GM23248 (cell line): ENCODE measurements at regions not wholly inside any gene's neighbourhood (a gene's known extent, or its start where the extent isn't known, plus 50 kb on each side); places are given as distances from the start of the nearest gene placed in this dataset.

Experiments
- DNase-seq: peaks from one replicate; pipeline ENCODE4 v3.0.0-alpha.2; 2015
- H2AFZ ChIP-seq: fragments of 200-600 bp; sonication (generic); 2 replicates; pipeline ENCODE4 v1.6.1; 2016; ENCODE audit warnings: antibody characterized with exemption
- H3F3A ChIP-seq: fragments of 200-600 bp; sonication (generic); 2 replicates; pipeline ENCODE4 v1.6.1; 2016; ENCODE audit warnings: mild to moderate bottlenecking, antibody characterized with exemption, mixed run types; ENCODE audit not compliant: insufficient read depth
- H3K27ac ChIP-seq: fragments of 200-600 bp; sonication (generic); 2 replicates; pipeline ENCODE4 v1.5.1; 2016; ENCODE audit warnings: mild to moderate bottlenecking
- H3K27me3 ChIP-seq: fragments of 200-600 bp; sonication (generic); replicated peaks from 2 replicates; pipeline ENCODE4 v1.6.1; 2016; ENCODE audit warnings: mild to moderate bottlenecking; ENCODE audit not compliant: insufficient read depth
- H3K36me3 ChIP-seq: fragments of 200-600 bp; sonication (generic); 2 replicates; pipeline ENCODE4 v1.6.1; 2016; ENCODE audit warnings: low read depth, mild to moderate bottlenecking
- H3K4me1 ChIP-seq: fragments of 200-600 bp; sonication (generic); 2 replicates; pipeline ENCODE4 v1.6.1; 2016; ENCODE audit warnings: mild to moderate bottlenecking; ENCODE audit not compliant: insufficient read depth
- H3K4me2 ChIP-seq: fragments of 200-600 bp; sonication (generic); one replicate; pipeline ENCODE4 v1.6.1; 2016; ENCODE audit warnings: mild to moderate bottlenecking; ENCODE audit not compliant: unreplicated experiment
- H3K4me3 ChIP-seq: fragments of 200-600 bp; sonication (generic); 2 replicates; pipeline ENCODE4 v1.5.1; 2016; ENCODE audit warnings: mild to moderate bottlenecking
- H3K79me2 ChIP-seq: fragments of 200-600 bp; sonication (generic); 2 replicates; pipeline ENCODE4 v1.6.1; 2016; ENCODE audit warnings: mild to moderate bottlenecking; ENCODE audit not compliant: insufficient read depth
- H3K9ac ChIP-seq: fragments of 200-600 bp; sonication (generic); 2 replicates; pipeline ENCODE4 v1.6.1; 2016; ENCODE audit warnings: mild to moderate bottlenecking
- H3K9me2 ChIP-seq: fragments of 200-600 bp; sonication (generic); 2 replicates; pipeline ENCODE4 v1.6.1; 2016; ENCODE audit warnings: mixed run types, mild to moderate bottlenecking, moderate library complexity; ENCODE audit not compliant: insufficient read depth
- H3K9me3 ChIP-seq: fragments of 200-600 bp; sonication (generic); one replicate; pipeline ENCODE4 v1.6.1; 2017; ENCODE audit warnings: low read depth
- H4K20me1 ChIP-seq: fragments of 200-600 bp; sonication (generic); 2 replicates; pipeline ENCODE4 v1.6.0; 2016; ENCODE audit not compliant: insufficient read depth
- EZH2 ChIP-seq: fragments of 200-600 bp; sonication (generic); IDR thresholded peaks from 2 replicates; pipeline ENCODE4 v1.6.1; 2018; ENCODE audit warnings: antibody characterized with exemption, mild to moderate bottlenecking; ENCODE audit not compliant: insufficient read depth, poor library complexity, severe bottlenecking
- EZH2phosphoT487 ChIP-seq: fragments of 200-600 bp; sonication (generic); IDR thresholded peaks from 2 replicates; pipeline ENCODE4 v1.6.1; 2018; ENCODE audit warnings: antibody characterized with exemption, moderate library complexity, mild to moderate bottlenecking, low read depth; ENCODE audit not compliant: insufficient read depth
- whole genome bisulfite sequencing, 2 experiments: methylation state at CpG; one replicate each; pipeline ENCODE4 v1.1.6; 2015 to 2017; ENCODE audit warnings: low lambda C conversion rate in 2 of 2, low coverage in 1 of 2; ENCODE audit errors: missing lambda C conversion rate in 2 of 2; 5-methylcytosine and 5-hydroxymethylcytosine counted together
- in situ Hi-C: fragments of 300-500 bp; cut with MboI; formaldehyde crosslinking; loops from 2 replicates; pipeline ENCODE4 v1.15.0; 2020

DNA sequence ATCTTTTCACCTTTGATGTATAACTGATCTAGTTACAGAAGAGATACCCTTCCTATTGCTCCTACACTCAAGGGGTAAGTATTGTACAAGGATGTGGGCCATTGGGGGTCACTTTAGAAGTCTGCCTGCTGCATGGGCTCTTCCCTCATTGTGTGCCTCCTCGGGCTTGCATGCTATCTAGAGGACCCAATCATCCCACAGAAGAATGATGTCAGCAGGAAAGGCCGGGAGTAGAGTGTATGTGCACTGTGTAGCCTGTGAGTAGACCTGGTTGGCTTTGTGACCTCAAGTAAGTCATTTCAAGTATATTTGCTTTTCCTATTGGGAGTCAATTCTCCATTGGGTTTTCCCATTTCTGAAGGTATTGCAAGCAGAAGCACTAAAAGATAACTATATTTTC, 129.5 kb upstream of the TRIB2 start:
- Histone ChIP-seq H4K20me1 (no peaks in the 10 kb centered on the region), H3K27ac (no peak overlapping the region), H3K27me3 (no peaks in the 10 kb centered on the region), H3K9ac (no peak overlapping the region), H2AFZ (no peak overlapping the region), H3K9me3 (no peaks in the 10 kb centered on the region), H3K4me2 (no peak overlapping the region), H3K36me3 (no peaks in the 10 kb centered on the region), H3K4me3 (no peak overlapping the region), H3K4me1 (peaks cover 13% of the 10 kb centered on the region), H3F3A (peaks cover 16% of the 10 kb centered on the region), H3K79me2 (no peaks in the 10 kb centered on the region), H3K9me2 (no peaks in the 10 kb centered on the region; the same call in 1 of the 2 replicates)
- no peak for DNase-seq
- TF ChIP-seq EZH2 (no peak), EZH2phosphoT487 (no peak)
- WGBS, 2 experiments = 76 to 77% methylated on average over 2 of the region's 2 CpGs
- in situ Hi-C loops = no loop called here

DNA sequence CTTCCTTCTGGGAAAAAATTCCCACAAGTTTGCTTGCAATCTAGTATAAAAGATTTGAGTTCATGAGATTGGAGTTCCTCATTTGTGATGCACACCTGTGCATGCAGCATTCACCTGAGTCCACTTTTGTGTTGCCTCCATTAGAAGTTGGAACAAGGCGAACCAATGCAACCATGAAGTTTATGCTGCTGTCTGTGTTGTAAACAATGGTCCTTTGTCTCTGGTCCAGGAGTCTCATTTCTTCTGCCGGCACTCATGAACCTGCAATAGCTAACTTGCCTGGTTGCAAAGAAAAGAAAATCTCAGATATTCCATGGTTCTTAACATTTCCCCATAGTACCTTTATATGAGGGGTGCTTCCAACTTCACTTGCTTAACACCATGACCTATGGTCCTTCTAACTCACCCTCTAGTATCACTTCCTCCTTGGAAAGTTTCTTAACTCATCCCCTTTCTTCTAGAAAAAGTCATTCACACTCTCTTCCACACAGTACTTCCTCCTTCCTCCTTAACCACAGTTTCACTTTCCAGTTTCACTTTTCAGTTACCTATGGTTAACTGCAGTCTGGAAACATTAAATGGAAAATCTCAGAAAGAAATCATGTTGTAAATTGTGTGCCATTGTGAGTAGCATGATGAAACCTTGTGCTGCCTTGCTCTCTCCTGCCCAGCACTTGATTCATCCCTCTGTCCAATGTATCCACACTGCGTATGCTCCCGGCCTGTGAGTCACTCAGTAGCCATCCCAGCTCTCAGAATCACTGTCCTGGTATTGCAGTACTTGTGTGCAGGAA, 128.8 kb upstream of the TRIB2 start:
- peaks cover 16% of the 10 kb centered on the region for H3F3A ChIP-seq
- H3K27ac ChIP-seq = peak overlapping the region; percentile 76
- peak overlapping the region; percentile 42; the same call in 1 of the 2 replicates for H3K4me3 ChIP-seq
- no peaks in the 10 kb centered on the region for H3K36me3 ChIP-seq
- peaks cover 13% of the 10 kb centered on the region for H3K4me1 ChIP-seq
- H3K27me3 ChIP-seq = no peaks in the 10 kb centered on the region
- 45 to 50% methylated on average over 4 of the region's 4 CpGs for WGBS, 2 experiments
- H2AFZ ChIP-seq = peak overlapping the region; percentile 74
- peak overlapping the region; percentile 35 for H3K4me2 ChIP-seq
- H3K9me2 ChIP-seq = no peaks in the 10 kb centered on the region; the same call in 1 of the 2 replicates
- H4K20me1 ChIP-seq = no peaks in the 10 kb centered on the region
- TF ChIP-seq EZH2phosphoT487 (no peak), EZH2 (no peak)
- H3K79me2 ChIP-seq = no peaks in the 10 kb centered on the region
- DNase-seq = peak; percentile 95
- in situ Hi-C loops = no loop called here
- no peaks in the 10 kb centered on the region for H3K9me3 ChIP-seq
- peak overlapping the region; percentile 60 for H3K9ac ChIP-seq

DNA sequence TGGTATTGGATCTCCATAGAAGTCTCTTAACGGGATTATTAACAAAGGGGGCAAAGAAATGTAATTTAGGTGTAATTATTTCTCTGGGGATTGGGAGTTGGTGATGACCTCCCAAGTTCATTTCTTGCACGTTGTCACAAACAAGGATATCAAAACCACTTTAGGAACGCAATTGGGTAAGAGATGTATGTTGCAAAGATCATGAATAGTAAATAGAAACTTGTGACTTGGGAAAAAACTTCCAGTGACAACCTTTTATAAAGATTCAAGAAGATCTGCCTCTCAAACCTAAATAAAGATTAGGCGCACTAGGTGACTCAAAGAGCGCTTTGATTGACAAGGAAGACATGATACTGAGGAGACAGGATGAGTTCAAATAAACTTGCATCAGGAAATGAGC, 127.8 kb upstream of the TRIB2 start:
- Histone ChIP-seq H2AFZ (0 out of 2 replicates have a peak overlapping the region, but pooled peaks have one; percentile 74), H3K9me2 (peaks cover 2% of the 10 kb centered on the region; the same call in 1 of the 2 replicates), H3K9ac (no peak overlapping the region), H3K79me2 (no peaks in the 10 kb centered on the region), H3K4me3 (no peak overlapping the region), H3K27me3 (no peaks in the 10 kb centered on the region), H3K27ac (peak overlapping the region; percentile 76), H3K4me2 (no peak overlapping the region), H3K9me3 (no peaks in the 10 kb centered on the region), H3K4me1 (peaks cover 13% of the 10 kb centered on the region), H3F3A (peaks cover 16% of the 10 kb centered on the region), H4K20me1 (no peaks in the 10 kb centered on the region), H3K36me3 (no peaks in the 10 kb centered on the region)
- in situ Hi-C loops = no loop called here
- DNase-seq = no peak
- TF ChIP-seq EZH2 (no peak), EZH2phosphoT487 (no peak)
- 87 to 91% methylated on average over 5 of the region's 5 CpGs for WGBS, 2 experiments

DNA sequence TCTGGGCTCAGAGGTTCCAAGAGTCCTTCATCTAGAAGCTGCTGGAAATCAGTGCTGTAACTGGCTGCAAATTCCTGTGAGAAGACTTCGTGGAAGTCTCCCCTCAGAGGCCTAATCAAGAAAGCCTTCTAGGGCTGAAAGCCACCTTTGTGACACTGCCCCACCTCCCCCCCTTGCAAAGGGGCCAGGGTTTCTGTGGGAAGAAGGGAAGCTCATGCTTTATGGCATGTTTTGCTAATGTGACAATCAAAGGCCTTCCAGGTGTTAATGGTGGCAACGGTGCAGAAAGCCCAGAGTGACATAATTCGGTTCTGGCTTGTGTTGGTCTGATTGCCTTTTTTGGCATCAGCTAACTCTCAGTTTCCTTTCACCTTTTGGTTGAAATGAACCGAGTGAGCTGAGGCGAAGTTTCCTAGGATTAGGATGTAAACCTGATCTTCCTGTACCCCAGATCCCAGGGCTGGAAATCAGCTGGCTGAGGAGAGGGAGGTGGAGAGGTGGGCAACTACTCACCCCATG, 126.9 kb upstream of the TRIB2 start:
- in situ Hi-C loops = no loop called here
- no peak for DNase-seq
- Histone ChIP-seq H3F3A (peaks cover 16% of the 10 kb centered on the region), H3K9me3 (no peaks in the 10 kb centered on the region), H3K4me1 (peaks cover 13% of the 10 kb centered on the region), H4K20me1 (no peaks in the 10 kb centered on the region), H3K4me3 (no peak overlapping the region), H3K9me2 (peaks cover 3% of the 10 kb centered on the region; the same call in 1 of the 2 replicates), H3K27ac (no peak overlapping the region), H2AFZ (no peak overlapping the region), H3K27me3 (no peaks in the 10 kb centered on the region), H3K79me2 (no peaks in the 10 kb centered on the region), H3K36me3 (no peaks in the 10 kb centered on the region), H3K4me2 (no peak overlapping the region), H3K9ac (no peak overlapping the region)
- TF ChIP-seq EZH2phosphoT487 (no peak), EZH2 (no peak)
- 60 to 61% methylated on average over 5 of the region's 5 CpGs for WGBS, 2 experiments
